IMR-90 (cell line): ENCODE measurements at regions not wholly inside any gene's neighbourhood (a gene's known extent, or its start where the extent isn't known, plus 50 kb on each side); places are given as distances from the start of the nearest gene placed in this dataset.

Source experiments
- ATAC-seq: fragments of 200-7000 bp; cut with Tn5 transposase; 2 replicates; pipeline ENCODE4 v1.9.1; 2020; ENCODE audit warnings: low read depth, mild to moderate bottlenecking, moderate library complexity
- BruUV-seq: library from RNA; stranded (reverse); fragments of 400-500 nt; replicated peaks from 2 replicates; lab custom pipeline; 2021; lab: Mats Ljungman, UMichigan
- CTCF ChIA-PET: fragments of 300-600 bp; formaldehyde crosslinking; extraction: SDS; loops from one replicate; lab custom pipeline; 2021; ENCODE audit warnings: antibody characterized with exemption; lab: Yijun Ruan, JAX
- POLR2A ChIA-PET: fragments of 300-600 bp; sonication (Branson Sonifier 250); formaldehyde crosslinking; loops from one replicate; lab custom pipeline; 2022; ENCODE audit warnings: antibody characterized with exemption; ENCODE audit not compliant: unreplicated experiment; lab: Charles Lee
- DNase-seq: peaks from one replicate; pipeline ENCODE4 v3.0.0; 2013
- H2AFZ ChIP-seq: replicated peaks from 2 replicates; pipeline ENCODE3; 2013; ENCODE audit warnings: low read length, mild to moderate bottlenecking; ENCODE audit not compliant: poor library complexity
- H2AK5ac ChIP-seq: 2 replicates; pipeline ENCODE4 v1.6.1; 2013; ENCODE audit warnings: low read depth, low read length, inconsistent platforms
- H2AK9ac ChIP-seq: replicated peaks from 2 replicates; pipeline ENCODE3; 2013; ENCODE audit warnings: mild to moderate bottlenecking, low read depth, low read length, moderate library complexity; ENCODE audit not compliant: poor library complexity
- H2BK120ac ChIP-seq: 2 replicates; pipeline ENCODE4 v1.6.1; 2013; ENCODE audit warnings: low read depth, low read length, inconsistent platforms
- H2BK15ac ChIP-seq: 3 replicates; pipeline ENCODE4 v1.6.1; 2013; ENCODE audit warnings: low read depth, low read length, inconsistent platforms
- H2BK20ac ChIP-seq: 2 replicates; pipeline ENCODE4 v1.6.1; 2013; ENCODE audit warnings: low read depth, mild to moderate bottlenecking, inconsistent platforms, low read length, moderate library complexity
- H2BK5ac ChIP-seq: 2 replicates; pipeline ENCODE4 v1.6.1; 2013; ENCODE audit warnings: mild to moderate bottlenecking, low read depth, low read length, inconsistent platforms; ENCODE audit not compliant: poor library complexity, severe bottlenecking
- H3K14ac ChIP-seq: replicated peaks from 2 replicates; pipeline ENCODE4 v1.6.1; 2013; ENCODE audit warnings: low read depth, low read length, inconsistent platforms
- H3K18ac ChIP-seq: 2 replicates; pipeline ENCODE4 v1.6.1; 2013; ENCODE audit warnings: low read depth, low read length, control low read depth
- H3K23ac ChIP-seq: 2 replicates; pipeline ENCODE4 v1.6.1; 2013; ENCODE audit warnings: low read depth, low read length, inconsistent platforms
- H3K27ac ChIP-seq: 2 replicates; pipeline ENCODE4 v1.5.1; 2013; ENCODE audit warnings: mild to moderate bottlenecking, control low read depth, low read length; ENCODE audit not compliant: insufficient read depth
- H3K27me3 ChIP-seq: 2 replicates; pipeline ENCODE4 v1.6.1; 2013; ENCODE audit warnings: low read length; ENCODE audit not compliant: control insufficient read depth, insufficient read depth
- H3K36me3 ChIP-seq: 2 replicates; pipeline ENCODE4 v1.6.1; 2013; ENCODE audit warnings: low read length, mixed read lengths; ENCODE audit not compliant: control insufficient read depth, insufficient read depth
- H3K4ac ChIP-seq: 2 replicates; pipeline ENCODE4 v1.6.1; 2013; ENCODE audit warnings: low read depth, low read length, inconsistent platforms
- H3K4me1 ChIP-seq: 2 replicates; pipeline ENCODE4 v1.6.1; 2013; ENCODE audit warnings: low read length, mixed read lengths; ENCODE audit not compliant: control insufficient read depth, insufficient read depth
- H3K4me2 ChIP-seq: 2 replicates; pipeline ENCODE4 v1.6.1; 2013; ENCODE audit warnings: low read depth, mild to moderate bottlenecking, control low read depth, low read length, moderate library complexity
- H3K4me3 ChIP-seq: 2 replicates; pipeline ENCODE4 v1.5.1; 2013; ENCODE audit warnings: low read depth, mild to moderate bottlenecking, control low read depth, low read length, moderate library complexity; ENCODE audit not compliant: insufficient read depth
- H3K56ac ChIP-seq: 2 replicates; pipeline ENCODE4 v1.6.1; 2013; ENCODE audit warnings: low read length, inconsistent platforms; ENCODE audit not compliant: insufficient read depth; ENCODE audit errors: extremely low read depth
- H3K79me1 ChIP-seq, 2 experiments: 2 replicates each; pipeline ENCODE4 v1.6.1; 2013; ENCODE audit warnings: low read length in 2 of 2, inconsistent platforms in 1 of 2, low read depth in 1 of 2
- H3K9ac ChIP-seq: 2 replicates; pipeline ENCODE4 v1.6.1; 2013; ENCODE audit warnings: low read depth, low read length, control low read depth
- H3K9me1 ChIP-seq: 2 replicates; pipeline ENCODE4 v1.6.1; 2013; ENCODE audit warnings: low read length, inconsistent platforms; ENCODE audit not compliant: insufficient read depth
- H3K9me3 ChIP-seq: 2 replicates; pipeline ENCODE4 v1.6.1; 2013; ENCODE audit warnings: low read length; ENCODE audit not compliant: control insufficient read depth, insufficient read depth
- H4K20me1 ChIP-seq: 2 replicates; pipeline ENCODE4 v1.6.1; 2013; ENCODE audit warnings: low read length, inconsistent platforms; ENCODE audit not compliant: insufficient read depth
- H4K5ac ChIP-seq: 2 replicates; pipeline ENCODE4 v1.6.1; 2013; ENCODE audit warnings: mild to moderate bottlenecking, low read depth, low read length, control low read depth
- H4K8ac ChIP-seq, 2 experiments: 2 replicates each; pipeline ENCODE4 v1.6.1; 2013; ENCODE audit warnings: low read depth in 2 of 2, low read length in 2 of 2, control low read depth in 1 of 2, inconsistent platforms in 1 of 2
- H4K91ac ChIP-seq: 2 replicates; pipeline ENCODE4 v1.6.1; 2013; ENCODE audit warnings: low read depth, low read length, inconsistent platforms; ENCODE audit not compliant: insufficient read depth
- BHLHE40 ChIP-seq: fragments of 150-350 bp; IDR thresholded peaks from 2 replicates; pipeline ENCODE4 v1.6.1; 2016; ENCODE audit warnings: mild to moderate bottlenecking, low read depth, low read length
- CEBPB ChIP-seq: IDR thresholded peaks from 2 replicates; pipeline ENCODE4 v1.6.1; 2012; ENCODE audit warnings: low read depth, low read length, improper control_type of control experiment
- CHD1 ChIP-seq: IDR thresholded peaks from 2 replicates; pipeline ENCODE4 v1.6.1; 2012; ENCODE audit warnings: low read depth, low read length, improper control_type of control experiment
- CTCF ChIP-seq: conservative IDR thresholded peaks from 2 replicates; pipeline ENCODE4 v1.5.1; 2012; ENCODE audit warnings: mild to moderate bottlenecking, low read depth, low read length, improper control_type of control experiment
- ELK1 ChIP-seq: fragments of 150-350 bp; IDR thresholded peaks from 2 replicates; pipeline ENCODE4 v1.6.1; 2016; ENCODE audit warnings: low read depth, mild to moderate bottlenecking, low read length, moderate library complexity, borderline replicate concordance
- FOS ChIP-seq: fragments of 150-350 bp; IDR thresholded peaks from 2 replicates; pipeline ENCODE4 v1.6.1; 2016; ENCODE audit warnings: low read depth, low read length
- MAFK ChIP-seq: IDR thresholded peaks from 2 replicates; pipeline ENCODE4 v1.6.1; 2012; ENCODE audit warnings: low read depth, low read length, improper control_type of control experiment
- MAZ ChIP-seq: IDR thresholded peaks from 2 replicates; pipeline ENCODE4 v1.6.1; 2012; ENCODE audit warnings: low read depth, mild to moderate bottlenecking, low read length, improper control_type of control experiment, moderate library complexity, borderline replicate concordance
- MXI1 ChIP-seq: IDR thresholded peaks from 2 replicates; pipeline ENCODE4 v1.6.1; 2012; ENCODE audit warnings: low read depth, mild to moderate bottlenecking, low read length, moderate library complexity, borderline replicate concordance
- NFE2L2 ChIP-seq: fragments of 150-350 bp; IDR thresholded peaks from 2 replicates; pipeline ENCODE4 v1.6.1; 2016; ENCODE audit warnings: low read depth, mild to moderate bottlenecking, low read length
- POLR2A ChIP-seq: IDR thresholded peaks from 2 replicates; pipeline ENCODE4 v1.6.1; 2012; ENCODE audit warnings: mild to moderate bottlenecking, low read depth, low read length
- RAD21 ChIP-seq: IDR thresholded peaks from 2 replicates; pipeline ENCODE4 v1.6.1; 2012; ENCODE audit warnings: low read length, improper control_type of control experiment
- RCOR1 ChIP-seq: IDR thresholded peaks from 2 replicates; pipeline ENCODE4 v1.6.1; 2012; ENCODE audit warnings: mild to moderate bottlenecking, low read length, improper control_type of control experiment; ENCODE audit not compliant: insufficient replicate concordance
- RFX5 ChIP-seq: IDR thresholded peaks from 2 replicates; pipeline ENCODE4 v1.8.0; 2012; ENCODE audit warnings: low read depth, mild to moderate bottlenecking, low read length, moderate library complexity
- USF2 ChIP-seq: fragments of 150-350 bp; IDR thresholded peaks from 2 replicates; pipeline ENCODE4 v1.6.1; 2017; ENCODE audit warnings: mild to moderate bottlenecking, antibody characterized with exemption, low read length, low read depth
- WGBS, 2 experiments: methylation state at CpG; one replicate each; pipeline versions ENCODE4 v1.1.5 to v1.1.7; 2013; ENCODE audit warnings: missing lambda C conversion rate in 2 of 2; ENCODE audit not compliant: insufficient read length in 1 of 2; ENCODE audit errors: extremely low coverage in 2 of 2; 5-methylcytosine and 5-hydroxymethylcytosine counted together
- dilution Hi-C: fragments of 300-500 bp; cut with HindIII; formaldehyde crosslinking; loops from one replicate; pipeline ENCODE4 v1.14.3; 2018; ENCODE audit warnings: low sequenced_read_pairs; ENCODE audit not compliant: unreplicated experiment
- in situ Hi-C: fragments of 300-500 bp; cut with MboI; formaldehyde crosslinking; loops from 3 replicates; pipeline ENCODE4 v1.14.3; 2019; ENCODE audit warnings: low sequenced_read_pairs, inconsistent platforms, mixed read lengths
- intact Hi-C: fragments of 100-400 bp; cut with micrococcal nuclease; formaldehyde crosslinking; loops from 2 replicates; pipeline ENCODE4 v1.10.0; 2022

- no peak overlapping the region for H3K56ac ChIP-seq
- no peak overlapping the region for H4K8ac ChIP-seq
- no peaks in the 10 kb centered on the region for H3K79me1 ChIP-seq
- CTCF ChIA-PET, result no interaction called here
- H3K23ac ChIP-seq, result no peak overlapping the region
- ATAC-seq (no peak), DNase-seq (no peak)
- POLR2A ChIA-PET, result no interaction called here
- dilution Hi-C loops, result no loop called here
- BruUV-seq, result no TSS peak
- H3K9me1 ChIP-seq, result no peaks in the 10 kb centered on the region
- WGBS, 2 experiments, result no CpG with 5 or more reads among the region's 3 CpGs
- no peak overlapping the region for H2AK9ac ChIP-seq
- H4K91ac ChIP-seq, result no peak overlapping the region
- H3K14ac ChIP-seq, result no peak overlapping the region
- no peak overlapping the region for H2BK20ac ChIP-seq
- no peak overlapping the region for H2BK5ac ChIP-seq
- H3K27me3 ChIP-seq, result no peaks in the 10 kb centered on the region
- no peak overlapping the region for H2AK5ac ChIP-seq
- no peak overlapping the region for H3K18ac ChIP-seq
- intact Hi-C loops, result no loop called here
- no peak overlapping the region for H2BK15ac ChIP-seq
- no peaks in the 10 kb centered on the region for H3K36me3 ChIP-seq
- TF ChIP-seq MAZ (no peak), ELK1 (no peak), CHD1 (no peak), CEBPB (no peak), FOS (no peak), POLR2A (no peak), USF2 (no peak), RAD21 (no peak), MXI1 (no peak), MAFK (no peak), RFX5 (no peak), BHLHE40 (no peak), CTCF (no peak), NFE2L2 (no peak), RCOR1 (no peak)
- no peaks in the 10 kb centered on the region for H4K20me1 ChIP-seq
- H3K4me1 ChIP-seq, result no peaks in the 10 kb centered on the region
- H3K4me3 ChIP-seq, result no peak overlapping the region
- H3K9ac ChIP-seq, result no peak overlapping the region
- H3K4ac ChIP-seq, result no peak overlapping the region
- in situ Hi-C loops, result no loop called here
- H3K9me3 ChIP-seq, result peaks cover 3% of the 10 kb centered on the region; the same call in 1 of the 2 replicates
- no peak overlapping the region for H4K5ac ChIP-seq
- H2BK120ac ChIP-seq, result no peak overlapping the region
- no peak overlapping the region for H2AFZ ChIP-seq
- no peak overlapping the region for H3K27ac ChIP-seq
- no peak overlapping the region for H3K4me2 ChIP-seq
These were observed 95.5 kb upstream of the PTPRT start for GRCh38 chr20:43285170-43285569.
